CD4-positive, alpha-beta T cell (primary cell): ENCODE measurements at regions not wholly inside any gene's neighbourhood (a gene's known extent, or its start where the extent isn't known, plus 50 kb on each side); places are given as distances from the start of the nearest gene placed in this dataset.

Source experiments
- ATAC-seq: fragments of 200-7000 bp; cut with Tn5 transposase; one replicate; pipeline ENCODE4 v1.10.0; 2022; ENCODE audit warnings: mild to moderate bottlenecking; ENCODE audit not compliant: poor library complexity
- CTCF ChIA-PET: fragments of 350-600 bp; sonication (Branson Sonifier 250); formaldehyde crosslinking; loops from one replicate; lab custom pipeline; 2021; ENCODE audit warnings: antibody characterized with exemption, inconsistent platforms; lab: Charles Lee
- POLR2A ChIA-PET: fragments of 350-600 bp; sonication (Branson Sonifier 250); formaldehyde crosslinking; loops from one replicate; lab custom pipeline; 2021; ENCODE audit warnings: antibody characterized with exemption, inconsistent platforms; lab: Charles Lee
- DNase-seq, 14 experiments: peaks; one replicate each; pipeline ENCODE4 v3.0.0-alpha.2; 2013 to 2020; ENCODE audit warnings: mixed read lengths in 2 of 14
- H3K27ac ChIP-seq, 2 donors: one replicate each; pipeline versions ENCODE4 v1.5.1 to v1.7.0; 2013; ENCODE audit warnings: low read length in 2 of 2, low read depth in 1 of 2, mild to moderate bottlenecking in 1 of 2
- H3K27me3 ChIP-seq, 2 experiments: 1 replicate in 1 of 2; 2 replicates in 1 of 2; pipeline versions ENCODE4 v1.6.1 to v1.7.0; 2013; ENCODE audit warnings: low read length in 2 of 2, control low read depth in 1 of 2, mild to moderate bottlenecking in 1 of 2, moderate library complexity in 1 of 2; ENCODE audit not compliant: insufficient read depth in 2 of 2, control insufficient read depth in 1 of 2
- H3K36me3 ChIP-seq: one replicate; pipeline ENCODE4 v1.6.1; 2013; ENCODE audit warnings: low read length, control low read depth; ENCODE audit not compliant: insufficient read depth
- H3K4me1 ChIP-seq: one replicate; pipeline ENCODE4 v1.6.1; 2013; ENCODE audit warnings: low read length, control low read depth; ENCODE audit not compliant: insufficient read depth
- H3K4me3 ChIP-seq: one replicate; pipeline ENCODE4 v1.5.1; 2013; ENCODE audit warnings: mild to moderate bottlenecking, low read length, moderate library complexity
- H3K9me3 ChIP-seq, 2 experiments: 1 replicate in 1 of 2; 2 replicates in 1 of 2; pipeline versions ENCODE4 v1.6.1 to v1.7.0; 2013; ENCODE audit warnings: low read length in 2 of 2, mild to moderate bottlenecking in 2 of 2, control low read depth in 1 of 2, moderate library complexity in 1 of 2; ENCODE audit not compliant: control insufficient read depth in 1 of 2, insufficient read depth in 1 of 2
- H3K27ac Mint-ChIP-seq: one replicate; pipeline ENCODE4 v1.8.0; 2020; ENCODE audit warnings: mixed read lengths
- H3K27me3 Mint-ChIP-seq: one replicate; pipeline ENCODE4 v1.8.0; 2021; ENCODE audit warnings: mixed read lengths
- H3K36me3 Mint-ChIP-seq: one replicate; pipeline ENCODE4 v1.8.0; 2021; ENCODE audit warnings: low read depth, mixed read lengths
- H3K4me1 Mint-ChIP-seq: one replicate; pipeline ENCODE4 v1.8.0; 2021; ENCODE audit warnings: low read depth, mixed read lengths
- H3K4me3 Mint-ChIP-seq: one replicate; pipeline ENCODE4 v1.8.0; 2020; ENCODE audit warnings: mild to moderate bottlenecking, mixed read lengths
- H3K9me3 Mint-ChIP-seq: one replicate; pipeline ENCODE4 v1.8.0; 2020; ENCODE audit warnings: mixed read lengths
- CTCF ChIP-seq: fragments of 200-600 bp; IDR thresholded peaks from one replicate; pipeline ENCODE4 v1.8.0; 2022; ENCODE audit warnings: antibody characterized with exemption, mild to moderate bottlenecking
- intact Hi-C, 2 experiments: fragments of 100-400 bp; cut with DNase I in 1 of 2; cut with micrococcal nuclease in 1 of 2; formaldehyde crosslinking; loops; one replicate each; pipeline versions ENCODE4 v1.15.1 to v1.9.0; 2023 to 2025; cut with DNase I, micrococcal nuclease

DNA sequence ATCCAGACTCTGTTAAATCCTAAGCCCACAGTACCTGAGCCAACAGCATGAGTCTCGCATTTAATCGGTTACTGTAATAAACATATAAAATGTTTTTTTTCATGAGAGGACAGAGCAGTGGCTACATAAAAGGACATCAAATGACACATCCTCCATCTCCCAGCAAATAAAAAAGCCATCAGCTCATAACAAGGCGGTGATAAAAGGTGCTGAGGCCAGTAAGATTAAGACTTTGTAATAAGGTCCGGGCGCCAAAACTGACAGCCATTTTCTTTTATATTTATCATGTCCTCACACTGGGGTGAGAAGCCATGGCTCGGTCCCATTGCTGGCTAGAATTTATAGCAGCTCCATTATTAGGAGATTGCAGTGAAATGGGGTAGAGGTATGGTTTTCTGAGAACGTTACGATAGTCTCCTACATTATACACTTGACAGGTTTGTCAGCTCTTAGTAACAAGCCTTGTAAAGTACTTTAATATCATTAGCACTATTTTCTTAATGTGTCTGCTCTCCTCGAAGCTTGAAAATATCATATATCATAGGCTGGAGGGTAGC, 977.8 kb upstream of the NR2F2 start:
- Mint-ChIP-seq H3K36me3 (no peaks in the 10 kb centered on the region), H3K27me3 (peaks cover 4% of the 10 kb centered on the region), H3K27ac (no peak overlapping the region), H3K4me3 (no peak overlapping the region), H3K9me3 (no peaks in the 10 kb centered on the region), H3K4me1 (no peaks in the 10 kb centered on the region)
- no peak for TF ChIP-seq CTCF
- Histone ChIP-seq H3K27me3 (no peaks in the 10 kb centered on the region), H3K36me3 (no peaks in the 10 kb centered on the region), H3K4me1 (no peaks in the 10 kb centered on the region), H3K4me3 (no peak overlapping the region), H3K9me3 (no peaks in the 10 kb centered on the region), H3K27ac (no peak overlapping the region)
- POLR2A ChIA-PET, result no interaction called here
- intact Hi-C loops, result no loop called here
- DNase-seq, result no peak
- no peak for ATAC-seq
- CTCF ChIA-PET, result no interaction called here

- Histone ChIP-seq H3K36me3 (no peaks in the 10 kb centered on the region), H3K27ac (no peak overlapping the region), H3K9me3 (no peaks in the 10 kb centered on the region), H3K4me3 (no peak overlapping the region), H3K4me1 (no peaks in the 10 kb centered on the region), H3K27me3 (no peaks in the 10 kb centered on the region)
- no peaks in the 10 kb centered on the region for H3K36me3 Mint-ChIP-seq
- no peaks in the 10 kb centered on the region for H3K9me3 Mint-ChIP-seq
- ATAC-seq (no peak), DNase-seq (no peak)
- intact Hi-C loops, result no loop called here
- H3K27me3 Mint-ChIP-seq, result peaks cover 6% of the 10 kb centered on the region
- POLR2A ChIA-PET, result no interaction called here
- CTCF ChIA-PET, result no interaction called here
- TF ChIP-seq CTCF, result no peak
- no peak overlapping the region for H3K27ac Mint-ChIP-seq
- no peak overlapping the region for H3K4me3 Mint-ChIP-seq
- no peaks in the 10 kb centered on the region for H3K4me1 Mint-ChIP-seq
Observed at GRCh38 chr15:95353512-95353911, 977.0 kb upstream of the NR2F2 start.

DNA sequence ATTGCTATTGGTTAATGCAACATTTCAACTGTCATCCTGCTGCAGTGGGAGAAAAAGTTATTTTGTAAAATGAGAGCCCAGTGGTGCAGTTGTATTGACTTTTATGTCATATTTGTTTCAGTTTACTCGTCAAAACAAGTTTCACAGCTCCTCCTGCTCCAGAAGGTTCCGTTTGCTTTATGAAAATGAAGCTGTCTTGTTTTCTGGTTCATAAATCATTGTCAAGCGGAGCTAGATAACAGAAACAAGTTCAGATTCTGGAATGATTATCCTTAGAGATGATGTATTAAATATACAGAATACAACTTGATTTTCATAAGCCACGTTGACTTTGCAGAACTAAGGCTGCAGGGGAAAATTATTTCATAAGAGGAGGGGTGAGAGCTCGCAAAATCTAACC, 970.5 kb upstream of the NR2F2 start:
- no peak for DNase-seq
- Histone ChIP-seq H3K4me1 (no peaks in the 10 kb centered on the region), H3K27ac (no peak overlapping the region), H3K4me3 (no peak overlapping the region), H3K27me3 (no peaks in the 10 kb centered on the region), H3K36me3 (no peaks in the 10 kb centered on the region), H3K9me3 (peaks cover 0 to 8% of the 10 kb centered on the region in 2 experiments)
- Mint-ChIP-seq H3K9me3 (peaks cover 4% of the 10 kb centered on the region), H3K4me1 (no peaks in the 10 kb centered on the region), H3K27me3 (peaks cover 18% of the 10 kb centered on the region), H3K36me3 (no peaks in the 10 kb centered on the region), H3K4me3 (no peak overlapping the region), H3K27ac (no peak overlapping the region)
- TF ChIP-seq CTCF, result no peak
- ChIA-PET POLR2A (no interaction called here), CTCF (no interaction called here)
- no peak for ATAC-seq
- intact Hi-C loops, result no loop called here
